Dermis blood vessel endothelial cell (primary cell): ENCODE measurements at regions not wholly inside any gene's neighbourhood (a gene's known extent, or its start where the extent isn't known, plus 50 kb on each side); places are given as distances from the start of the nearest gene placed in this dataset.

ENCODE experiments used
- DNase-seq: peaks from one replicate; pipeline ENCODE4 v3.0.0; 2010

- DNase-seq, result peak; percentile 72
Observed at GRCh38 chr15:100703032-100703578, 100.7 kb downstream of the ASB7 start.

- DNase-seq, result no peak
Observed at GRCh38 chr15:100703671-100704070, 101.3 kb downstream of the ASB7 start.

GRCh38 chr15:100704281-100705055 is 102.1 kb downstream of the ASB7 start:
- DNase-seq, result peak; percentile 47

- no peak for DNase-seq
Observed at GRCh38 chr15:100705065-100705464, 102.7 kb downstream of the ASB7 start.

GRCh38 chr15:100705841-100706240 is 103.5 kb downstream of the ASB7 start:
- DNase-seq, result no peak

GRCh38 chr15:100707229-100707628 is 104.8 kb downstream of the ASB7 start:
- no peak for DNase-seq

- DNase-seq, result no peak
Observed at GRCh38 chr15:100708916-100709315, 106.5 kb downstream of the ASB7 start.

- no peak for DNase-seq
Observed at GRCh38 chr15:100710222-100710621, 107.8 kb downstream of the ASB7 start.

GRCh38 chr15:100710744-100711515 is 108.5 kb downstream of the ASB7 start:
- DNase-seq, result no peak

- no peak for DNase-seq
Observed at GRCh38 chr15:100711516-100712021, 109.2 kb downstream of the ASB7 start.

- DNase-seq, result no peak
Observed at GRCh38 chr15:100712226-100712625, 109.8 kb downstream of the ASB7 start.

GRCh38 chr15:100713163-100713867 is 110.9 kb downstream of the ASB7 start:
- peak; percentile 83 for DNase-seq

GRCh38 chr15:100714034-100714748 is 111.8 kb downstream of the ASB7 start:
- DNase-seq, result no peak

GRCh38 chr15:100714749-100715342 is 112.5 kb downstream of the ASB7 start:
- no peak for DNase-seq

GRCh38 chr15:100715571-100716455 is 113.4 kb downstream of the ASB7 start:
- DNase-seq, result no peak

- DNase-seq, result no peak
Observed at GRCh38 chr15:100716456-100717085, 114.2 kb downstream of the ASB7 start.

- DNase-seq, result no peak
Observed at GRCh38 chr15:100717596-100717995, 115.2 kb downstream of the ASB7 start.

- no peak for DNase-seq
Observed at GRCh38 chr15:100718075-100718980, 115.9 kb downstream of the ASB7 start.

- DNase-seq, result no peak
Observed at GRCh38 chr15:100720406-100720967, 118.1 kb downstream of the ASB7 start.
